HL-60 (cell line): ENCODE measurements at regions not wholly inside any gene's neighbourhood (a gene's known extent, or its start where the extent isn't known, plus 50 kb on each side); places are given as distances from the start of the nearest gene placed in this dataset.

ENCODE experiments used
- DNase-seq, 2 experiments: peaks; one replicate each; pipeline ENCODE4 v3.0.0-alpha.2; 2010 to 2020; ENCODE audit warnings: low read depth in 1 of 2, low spot score in 1 of 2
- H3K27ac ChIP-seq: fragments of 250-450 bp; sonication (Bioruptor Pico); replicated peaks from 2 replicates; pipeline ENCODE4 v1.5.1; 2020; ENCODE audit warnings: mild to moderate bottlenecking, moderate library complexity
- H3K27me3 ChIP-seq: fragments of 250-450 bp; sonication (Bioruptor Pico); 2 replicates; pipeline ENCODE4 v1.5.1; 2021; ENCODE audit warnings: mild to moderate bottlenecking, moderate library complexity; ENCODE audit not compliant: insufficient read depth, poor library complexity, severe bottlenecking
- H3K4me3 ChIP-seq: replicated peaks from 2 replicates; pipeline ENCODE4 v1.5.1; 2011; ENCODE audit warnings: mild to moderate bottlenecking, control low read depth, low read length; ENCODE audit not compliant: insufficient read depth
- GABPA ChIP-seq: IDR thresholded peaks from 2 replicates; pipeline ENCODE4 v1.6.1; 2012; ENCODE audit warnings: low read depth
- POLR2AphosphoS5 ChIP-seq: IDR thresholded peaks from 2 replicates; pipeline ENCODE4 v1.6.1; 2012; ENCODE audit warnings: low read depth
- SPI1 ChIP-seq: IDR thresholded peaks from 2 replicates; pipeline ENCODE4 v1.6.1; 2012; ENCODE audit warnings: low read depth, mild to moderate bottlenecking, borderline replicate concordance
- TF ChIP-seq, protein P1 (sequence below): IDR thresholded peaks from one replicate; pipeline ENCODE4 v1.5.1; 2011; ENCODE audit warnings: low read length, control low read depth, inconsistent platforms; ENCODE audit not compliant: insufficient read depth
- TF ChIP-seq, protein P2 (sequence below): IDR thresholded peaks from 2 replicates; pipeline ENCODE4 v1.6.1; 2012; ENCODE audit warnings: low read depth; ENCODE audit not compliant: insufficient replicate concordance

DNA sequence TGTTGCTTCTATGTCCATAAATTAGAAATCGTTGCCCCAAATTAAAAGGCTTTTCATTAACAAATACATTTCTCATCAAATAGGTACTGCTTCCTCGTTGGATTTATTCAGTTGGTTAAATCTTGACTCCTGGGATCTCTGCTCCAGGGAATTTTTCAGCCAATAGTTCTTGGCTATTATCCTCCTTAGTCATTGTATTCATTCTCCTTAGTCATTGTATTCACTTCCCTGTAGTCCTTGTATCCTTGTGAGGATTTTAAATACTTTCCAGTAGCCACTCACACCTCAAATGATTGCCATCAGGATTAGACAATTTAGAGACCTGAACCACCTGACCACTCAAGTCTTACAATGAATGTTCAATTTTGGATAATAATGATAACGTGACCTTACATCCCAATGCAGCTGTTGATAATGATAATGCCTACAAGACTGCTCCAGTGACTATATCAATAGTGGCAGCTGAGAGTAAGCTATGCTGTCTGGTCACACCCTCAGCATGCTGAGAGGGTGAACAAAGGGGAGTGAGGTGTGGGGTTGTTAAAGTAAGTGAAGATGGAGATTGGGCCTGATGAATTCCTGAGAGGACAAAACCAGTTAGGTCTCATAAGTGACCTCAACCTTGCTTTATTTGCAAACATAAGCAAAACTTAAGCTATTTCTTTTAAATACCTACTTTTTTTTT, 193.7 kb upstream of the RTL1 start:
- no peak overlapping the region for H3K27ac ChIP-seq
- H3K4me3 ChIP-seq, result no peak overlapping the region
- no peak for DNase-seq
- H3K27me3 ChIP-seq, result peaks cover 5% of the 10 kb centered on the region
- TF ChIP-seq, protein P1, sequence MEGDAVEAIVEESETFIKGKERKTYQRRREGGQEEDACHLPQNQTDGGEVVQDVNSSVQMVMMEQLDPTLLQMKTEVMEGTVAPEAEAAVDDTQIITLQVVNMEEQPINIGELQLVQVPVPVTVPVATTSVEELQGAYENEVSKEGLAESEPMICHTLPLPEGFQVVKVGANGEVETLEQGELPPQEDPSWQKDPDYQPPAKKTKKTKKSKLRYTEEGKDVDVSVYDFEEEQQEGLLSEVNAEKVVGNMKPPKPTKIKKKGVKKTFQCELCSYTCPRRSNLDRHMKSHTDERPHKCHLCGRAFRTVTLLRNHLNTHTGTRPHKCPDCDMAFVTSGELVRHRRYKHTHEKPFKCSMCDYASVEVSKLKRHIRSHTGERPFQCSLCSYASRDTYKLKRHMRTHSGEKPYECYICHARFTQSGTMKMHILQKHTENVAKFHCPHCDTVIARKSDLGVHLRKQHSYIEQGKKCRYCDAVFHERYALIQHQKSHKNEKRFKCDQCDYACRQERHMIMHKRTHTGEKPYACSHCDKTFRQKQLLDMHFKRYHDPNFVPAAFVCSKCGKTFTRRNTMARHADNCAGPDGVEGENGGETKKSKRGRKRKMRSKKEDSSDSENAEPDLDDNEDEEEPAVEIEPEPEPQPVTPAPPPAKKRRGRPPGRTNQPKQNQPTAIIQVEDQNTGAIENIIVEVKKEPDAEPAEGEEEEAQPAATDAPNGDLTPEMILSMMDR, result no peak
- TF ChIP-seq, protein P2, sequence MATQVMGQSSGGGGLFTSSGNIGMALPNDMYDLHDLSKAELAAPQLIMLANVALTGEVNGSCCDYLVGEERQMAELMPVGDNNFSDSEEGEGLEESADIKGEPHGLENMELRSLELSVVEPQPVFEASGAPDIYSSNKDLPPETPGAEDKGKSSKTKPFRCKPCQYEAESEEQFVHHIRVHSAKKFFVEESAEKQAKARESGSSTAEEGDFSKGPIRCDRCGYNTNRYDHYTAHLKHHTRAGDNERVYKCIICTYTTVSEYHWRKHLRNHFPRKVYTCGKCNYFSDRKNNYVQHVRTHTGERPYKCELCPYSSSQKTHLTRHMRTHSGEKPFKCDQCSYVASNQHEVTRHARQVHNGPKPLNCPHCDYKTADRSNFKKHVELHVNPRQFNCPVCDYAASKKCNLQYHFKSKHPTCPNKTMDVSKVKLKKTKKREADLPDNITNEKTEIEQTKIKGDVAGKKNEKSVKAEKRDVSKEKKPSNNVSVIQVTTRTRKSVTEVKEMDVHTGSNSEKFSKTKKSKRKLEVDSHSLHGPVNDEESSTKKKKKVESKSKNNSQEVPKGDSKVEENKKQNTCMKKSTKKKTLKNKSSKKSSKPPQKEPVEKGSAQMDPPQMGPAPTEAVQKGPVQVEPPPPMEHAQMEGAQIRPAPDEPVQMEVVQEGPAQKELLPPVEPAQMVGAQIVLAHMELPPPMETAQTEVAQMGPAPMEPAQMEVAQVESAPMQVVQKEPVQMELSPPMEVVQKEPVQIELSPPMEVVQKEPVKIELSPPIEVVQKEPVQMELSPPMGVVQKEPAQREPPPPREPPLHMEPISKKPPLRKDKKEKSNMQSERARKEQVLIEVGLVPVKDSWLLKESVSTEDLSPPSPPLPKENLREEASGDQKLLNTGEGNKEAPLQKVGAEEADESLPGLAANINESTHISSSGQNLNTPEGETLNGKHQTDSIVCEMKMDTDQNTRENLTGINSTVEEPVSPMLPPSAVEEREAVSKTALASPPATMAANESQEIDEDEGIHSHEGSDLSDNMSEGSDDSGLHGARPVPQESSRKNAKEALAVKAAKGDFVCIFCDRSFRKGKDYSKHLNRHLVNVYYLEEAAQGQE, result no peak
- TF ChIP-seq POLR2AphosphoS5 (no peak), GABPA (no peak), SPI1 (no peak)

DNA sequence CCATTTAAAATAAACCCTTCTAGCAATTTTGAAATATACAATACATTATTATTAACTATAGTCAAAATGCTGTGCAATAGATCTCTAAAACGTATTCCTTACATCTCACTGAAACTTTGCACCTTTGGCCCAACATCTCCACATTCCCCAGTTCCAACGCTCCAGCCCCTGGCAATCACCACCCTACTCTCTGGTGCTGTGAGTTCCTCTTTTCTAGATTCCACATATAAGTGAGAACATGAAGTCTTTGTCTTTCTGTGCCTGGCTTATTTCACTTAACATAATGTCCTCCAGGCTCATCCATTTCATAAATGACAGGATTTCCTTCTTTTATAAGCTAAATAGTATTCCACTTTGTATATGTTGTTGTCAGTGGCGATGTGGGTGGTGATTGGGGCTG, 194.7 kb upstream of the RTL1 start:
- H3K27ac ChIP-seq, result no peak overlapping the region
- TF ChIP-seq POLR2AphosphoS5 (no peak), SPI1 (peak; percentile 65), GABPA (no peak)
- TF ChIP-seq, protein P2, result no peak

DNA sequence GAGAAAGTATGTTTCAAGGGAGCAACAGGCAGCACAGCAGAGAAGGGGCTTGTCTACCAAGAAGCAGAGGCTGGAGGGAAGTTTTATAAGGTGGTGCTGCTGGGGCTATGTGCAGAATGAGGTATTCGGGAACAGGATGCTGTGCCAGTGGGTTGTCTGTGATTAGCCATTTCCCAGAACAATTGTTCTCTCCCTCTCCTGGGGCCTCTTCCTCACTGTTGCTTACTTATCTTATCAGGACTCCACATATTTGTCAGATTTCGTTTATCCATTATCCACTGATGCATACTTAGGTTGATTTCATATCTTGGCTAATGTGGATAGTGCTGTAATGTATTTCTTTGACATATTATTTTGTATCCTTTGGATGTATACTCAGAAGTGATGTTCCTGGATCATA, 195.1 kb upstream of the RTL1 start:
- no peak for TF ChIP-seq POLR2AphosphoS5
- TF ChIP-seq GABPA, result no peak
- TF ChIP-seq SPI1, result no peak
- TF ChIP-seq, protein P2, result no peak
- TF ChIP-seq, protein P1, result no peak
- H3K27me3 ChIP-seq, result peaks cover 4% of the 10 kb centered on the region

More for the DNA sequence above, 194.7 kb upstream of the RTL1 start:
- no peak overlapping the region for H3K4me3 ChIP-seq
- DNase-seq, result no peak
- peaks cover 4% of the 10 kb centered on the region for H3K27me3 ChIP-seq

More for the DNA sequence above, 195.1 kb upstream of the RTL1 start:
- H3K4me3 ChIP-seq, result no peak overlapping the region
- no peak overlapping the region for H3K27ac ChIP-seq
- no peak for DNase-seq
